Prostate gland (tissue), 2 donors: ENCODE measurements at regions not wholly inside any gene's neighbourhood (a gene's known extent, or its start where the extent isn't known, plus 50 kb on each side); places are given as distances from the start of the nearest gene placed in this dataset.

ENCODE experiments used
- DNase-seq: peaks from one replicate; pipeline ENCODE4 v3.0.0-alpha.2; 2019; ENCODE audit warnings: low spot score
- H3K27ac ChIP-seq, 2 donors: fragments of 200-600 bp; sonication (generic); 2 replicates each; pipeline ENCODE4 v1.5.1; 2017 to 2019
- H3K27me3 ChIP-seq: fragments of 200-600 bp; sonication (generic); replicated peaks from 2 replicates; pipeline ENCODE4 v1.5.1; 2019; ENCODE audit not compliant: insufficient read depth
- H3K36me3 ChIP-seq, 2 donors: fragments of 200-600 bp; sonication (generic); 1 replicate in 1 of 2; 2 replicates in 1 of 2; pipeline versions ENCODE4 v1.5.1 to v1.8.1; 2017 to 2019
- H3K4me1 ChIP-seq: fragments of 200-600 bp; sonication (generic); replicated peaks from 2 replicates; pipeline ENCODE4 v1.5.1; 2019
- H3K4me3 ChIP-seq, 2 donors: fragments of 200-600 bp; sonication (generic); 2 replicates each; pipeline ENCODE4 v1.5.1; 2017 to 2019
- H3K9me3 ChIP-seq: fragments of 200-600 bp; sonication (generic); 2 replicates; pipeline ENCODE4 v1.5.1; 2017
- POLR2A ChIP-seq: fragments of 450-650 bp; IDR thresholded peaks from one replicate; pipeline ENCODE4 v1.6.1; 2016; ENCODE audit warnings: antibody characterized with exemption, mild to moderate bottlenecking
- POLR2AphosphoS5 ChIP-seq: sonication (generic); formaldehyde crosslinking; IDR thresholded peaks from one replicate; pipeline ENCODE4 v1.6.1; 2017; ENCODE audit warnings: antibody characterized with exemption
- WGBS: methylation state at CpG from one replicate; pipeline ENCODE4 v1.1.5; 2018; 5-methylcytosine and 5-hydroxymethylcytosine counted together
- intact Hi-C: fragments of 100-400 bp; cut with DNase I; formaldehyde crosslinking; loops from one replicate; pipeline ENCODE4 v1.14.2; 2022
- TF ChIP-seq, protein P1 (sequence below), 4 experiments: fragments of 200-600 bp in 2 of 4; fragments of 450-650 bp in 2 of 4; sonication (generic) in 2 of 4; IDR thresholded peaks; 1 replicate in 3 of 4; 2 replicates in 1 of 4; pipeline ENCODE4 v1.5.1; 2016 to 2019; ENCODE audit warnings: antibody characterized with exemption in 4 of 4, mild to moderate bottlenecking in 2 of 4, moderate library complexity in 2 of 4

DNA sequence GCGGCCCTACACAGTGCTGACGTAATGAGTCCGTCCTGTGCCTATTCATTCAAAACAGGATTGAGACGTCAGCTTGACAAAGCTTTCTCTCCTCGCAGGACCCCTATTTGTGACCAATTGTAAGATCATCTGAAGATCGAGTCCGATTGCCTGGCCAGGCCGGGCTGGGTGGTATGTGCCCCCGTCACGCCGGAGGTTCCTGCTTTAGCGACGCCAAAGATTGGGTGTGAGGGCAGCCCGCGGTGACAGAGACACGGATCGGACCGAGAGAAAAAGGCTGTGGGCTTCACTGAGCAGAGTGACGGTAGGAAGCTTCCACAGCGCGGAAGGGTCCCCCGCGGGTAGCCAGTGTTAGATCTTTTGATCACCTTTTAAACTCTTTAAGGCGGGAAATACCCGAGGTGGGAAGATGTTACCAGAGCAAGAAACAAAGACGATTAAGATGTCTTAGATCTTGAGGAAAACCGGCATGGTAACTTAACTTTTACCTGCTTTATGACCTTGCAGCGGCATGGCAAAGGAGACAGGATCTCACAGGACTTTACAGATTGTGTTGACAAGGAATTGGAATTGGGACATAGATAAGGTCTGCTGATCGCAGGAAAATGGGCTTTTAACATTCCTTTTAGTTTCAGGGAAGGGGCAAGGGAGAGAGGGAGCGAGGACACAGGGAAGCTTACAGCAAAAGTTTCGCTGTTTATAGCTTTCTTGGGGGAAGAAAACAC is 220.0 kb downstream of the METTL4 start:
- H3K9me3 ChIP-seq = no peaks in the 10 kb centered on the region
- H3K4me3 ChIP-seq = no peak overlapping the region
- 74% methylated on average over 31 of the region's 31 CpGs for WGBS
- no peaks in the 10 kb centered on the region for H3K36me3 ChIP-seq
- no peaks in the 10 kb centered on the region for H3K4me1 ChIP-seq
- intact Hi-C loops = no loop called here
- no peaks in the 10 kb centered on the region for H3K27me3 ChIP-seq
- H3K27ac ChIP-seq = no peak overlapping the region
- no peak for TF ChIP-seq POLR2A
- TF ChIP-seq, protein P1, sequence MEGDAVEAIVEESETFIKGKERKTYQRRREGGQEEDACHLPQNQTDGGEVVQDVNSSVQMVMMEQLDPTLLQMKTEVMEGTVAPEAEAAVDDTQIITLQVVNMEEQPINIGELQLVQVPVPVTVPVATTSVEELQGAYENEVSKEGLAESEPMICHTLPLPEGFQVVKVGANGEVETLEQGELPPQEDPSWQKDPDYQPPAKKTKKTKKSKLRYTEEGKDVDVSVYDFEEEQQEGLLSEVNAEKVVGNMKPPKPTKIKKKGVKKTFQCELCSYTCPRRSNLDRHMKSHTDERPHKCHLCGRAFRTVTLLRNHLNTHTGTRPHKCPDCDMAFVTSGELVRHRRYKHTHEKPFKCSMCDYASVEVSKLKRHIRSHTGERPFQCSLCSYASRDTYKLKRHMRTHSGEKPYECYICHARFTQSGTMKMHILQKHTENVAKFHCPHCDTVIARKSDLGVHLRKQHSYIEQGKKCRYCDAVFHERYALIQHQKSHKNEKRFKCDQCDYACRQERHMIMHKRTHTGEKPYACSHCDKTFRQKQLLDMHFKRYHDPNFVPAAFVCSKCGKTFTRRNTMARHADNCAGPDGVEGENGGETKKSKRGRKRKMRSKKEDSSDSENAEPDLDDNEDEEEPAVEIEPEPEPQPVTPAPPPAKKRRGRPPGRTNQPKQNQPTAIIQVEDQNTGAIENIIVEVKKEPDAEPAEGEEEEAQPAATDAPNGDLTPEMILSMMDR (IDR thresholded peaks at IDR 0.05) = no peak
- no peak for TF ChIP-seq POLR2AphosphoS5
- DNase-seq = no peak

DNA sequence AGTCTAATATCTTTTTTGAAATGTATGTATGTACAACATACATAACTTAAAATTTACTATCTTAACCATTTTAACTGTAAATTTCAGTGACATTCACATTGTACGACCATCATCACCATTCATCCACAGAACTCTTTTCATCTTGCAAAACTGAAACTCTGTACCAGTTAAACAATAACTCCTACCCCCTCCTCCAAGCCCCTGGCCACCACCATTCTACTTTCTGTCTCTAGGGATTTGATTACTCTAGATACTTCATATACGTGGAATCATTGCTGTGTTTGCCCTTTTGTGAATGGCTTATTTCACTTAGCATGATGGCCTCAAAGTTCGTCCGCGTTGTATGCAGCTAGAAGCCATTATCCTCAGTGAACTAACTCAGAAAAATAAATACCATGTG is 217.0 kb downstream of the METTL4 start:
- TF ChIP-seq, protein P1 (IDR thresholded peaks at IDR 0.05) = no peak
- TF ChIP-seq POLR2A (no peak), POLR2AphosphoS5 (no peak)
- no peaks in the 10 kb centered on the region for H3K9me3 ChIP-seq
- H3K27me3 ChIP-seq = no peaks in the 10 kb centered on the region
- no peak overlapping the region for H3K27ac ChIP-seq
- intact Hi-C loops = no loop called here
- DNase-seq = no peak
- H3K4me3 ChIP-seq = no peak overlapping the region
- no peaks in the 10 kb centered on the region for H3K4me1 ChIP-seq
- 90% methylated on average over 5 of the region's 5 CpGs for WGBS
- no peaks in the 10 kb centered on the region for H3K36me3 ChIP-seq

GRCh38 chr18:2356906-2357305 is 214.4 kb downstream of the METTL4 start:
- TF ChIP-seq, protein P1 (IDR thresholded peaks at IDR 0.05) = no peak
- Histone ChIP-seq H3K4me1 (no peaks in the 10 kb centered on the region), H3K36me3 (no peaks in the 10 kb centered on the region), H3K9me3 (no peaks in the 10 kb centered on the region), H3K27me3 (no peaks in the 10 kb centered on the region), H3K4me3 (no peak overlapping the region), H3K27ac (no peak overlapping the region)
- intact Hi-C loops = no loop called here
- WGBS = 94% methylated on average over 5 of the region's 5 CpGs
- DNase-seq = no peak

DNA sequence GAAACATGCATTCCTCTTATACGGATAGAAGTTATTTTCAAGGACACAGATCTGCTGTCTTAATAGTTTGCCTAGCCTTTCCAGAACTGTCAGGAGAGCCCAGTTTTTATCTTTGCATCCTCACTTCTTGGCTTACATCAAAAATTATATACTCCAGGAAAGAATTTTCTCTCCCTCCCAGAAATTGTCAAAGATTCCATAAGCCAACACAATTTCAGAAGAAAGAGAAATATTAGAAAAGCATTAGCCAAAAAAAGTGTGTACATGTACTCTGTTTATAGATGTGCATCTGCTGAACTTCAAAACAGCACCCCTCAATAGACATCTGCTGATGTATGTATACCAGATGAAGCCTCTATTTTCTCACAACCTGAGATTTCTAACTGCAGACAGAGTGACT is 210.4 kb downstream of the METTL4 start:
- Histone ChIP-seq H3K4me3 (no peak overlapping the region), H3K9me3 (no peaks in the 10 kb centered on the region), H3K27ac (no peak overlapping the region), H3K36me3 (no peaks in the 10 kb centered on the region), H3K4me1 (no peaks in the 10 kb centered on the region), H3K27me3 (no peaks in the 10 kb centered on the region)
- no peak for DNase-seq
- 32% methylated on average over 1 of the region's 1 CpG for WGBS
- intact Hi-C loops = no loop called here
- TF ChIP-seq, protein P1 (IDR thresholded peaks at IDR 0.05) = no peak
- TF ChIP-seq POLR2A = no peak
- no peak for TF ChIP-seq POLR2AphosphoS5

DNA sequence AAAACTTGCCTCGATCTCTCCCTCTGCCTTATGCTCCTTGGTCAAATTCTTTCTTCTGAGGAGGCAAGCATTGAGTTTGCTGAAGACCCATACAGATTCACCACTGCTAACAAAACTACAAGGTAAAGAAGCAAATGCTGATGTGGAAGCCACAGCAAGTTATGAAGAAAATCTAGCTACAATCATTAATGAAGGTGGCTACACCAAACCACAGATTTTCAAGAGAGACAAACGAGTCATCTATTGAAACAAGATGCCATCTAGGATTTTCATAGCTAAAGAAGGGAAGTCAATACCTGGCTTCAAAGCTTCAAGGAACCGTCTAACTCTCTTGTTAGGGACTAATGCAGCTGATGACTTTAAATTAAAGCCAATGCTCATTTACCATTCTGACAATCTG is 203.2 kb downstream of the METTL4 start:
- WGBS = 84% methylated on average over 3 of the region's 3 CpGs
- Histone ChIP-seq H3K9me3 (no peaks in the 10 kb centered on the region), H3K4me1 (no peaks in the 10 kb centered on the region), H3K4me3 (no peak overlapping the region), H3K27me3 (no peaks in the 10 kb centered on the region), H3K27ac (no peak overlapping the region), H3K36me3 (no peaks in the 10 kb centered on the region)
- intact Hi-C loops = no loop called here
- TF ChIP-seq, protein P1 (IDR thresholded peaks at IDR 0.05) = no peak
- TF ChIP-seq POLR2A (no peak), POLR2AphosphoS5 (no peak)
- DNase-seq = no peak
